GM18870 (cell line): ENCODE measurements at regions not wholly inside any gene's neighbourhood (a gene's known extent, or its start where the extent isn't known, plus 50 kb on each side); places are given as distances from the start of the nearest gene placed in this dataset.
"Not testable (repeated sequence)": the region's sequence is repeated elsewhere in the genome, so short reads cannot be mapped to it uniquely, and the experiment has no call there.

ENCODE experiments used
- ATAC-seq: cut with Tn5 transposase; IDR thresholded peaks from one replicate; pipeline ENCODE4 v1.9.1; 2021; ENCODE audit warnings: moderate library complexity; ENCODE audit not compliant: unreplicated experiment

DNA sequence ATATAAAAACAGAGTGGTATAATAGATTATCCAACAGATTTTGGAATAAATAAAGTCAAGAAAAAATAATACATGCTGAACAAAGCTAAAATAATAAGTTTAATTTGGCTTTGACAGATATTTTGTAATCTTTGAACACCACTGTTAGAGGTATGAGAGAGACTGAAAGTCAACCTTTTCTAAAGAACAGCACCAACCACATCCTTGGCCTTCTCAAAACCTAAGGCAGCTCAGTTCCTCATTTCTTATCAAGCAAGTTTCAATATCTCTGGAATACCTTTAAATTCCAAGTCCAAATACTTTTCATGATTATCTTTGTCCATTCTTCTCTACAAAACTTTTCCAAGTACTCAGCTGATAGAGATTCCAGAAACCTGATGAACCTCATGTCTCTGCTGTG is 1603.8 kb downstream of the CDH8 start:
- ATAC-seq = no peak

DNA sequence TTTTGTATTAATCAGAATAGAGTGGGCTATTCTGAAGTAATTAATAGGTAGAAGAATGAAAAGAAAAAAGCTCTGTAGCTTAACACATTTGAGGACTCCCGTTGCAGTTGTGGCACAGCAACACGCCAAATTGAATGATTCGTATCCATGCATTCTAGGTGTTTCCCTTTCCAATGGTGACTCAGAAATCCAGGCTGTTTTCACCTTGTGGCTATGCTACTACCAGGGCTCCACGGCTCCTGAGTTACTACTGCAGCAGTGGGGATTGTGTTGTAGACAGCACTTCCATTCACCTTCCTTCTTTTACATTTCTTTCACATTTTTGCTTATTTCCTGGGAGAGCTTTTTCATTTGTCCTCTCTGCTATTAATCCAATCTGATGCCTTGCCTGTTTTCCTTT is 1616.4 kb downstream of the CDH8 start:
- no peak for ATAC-seq

DNA sequence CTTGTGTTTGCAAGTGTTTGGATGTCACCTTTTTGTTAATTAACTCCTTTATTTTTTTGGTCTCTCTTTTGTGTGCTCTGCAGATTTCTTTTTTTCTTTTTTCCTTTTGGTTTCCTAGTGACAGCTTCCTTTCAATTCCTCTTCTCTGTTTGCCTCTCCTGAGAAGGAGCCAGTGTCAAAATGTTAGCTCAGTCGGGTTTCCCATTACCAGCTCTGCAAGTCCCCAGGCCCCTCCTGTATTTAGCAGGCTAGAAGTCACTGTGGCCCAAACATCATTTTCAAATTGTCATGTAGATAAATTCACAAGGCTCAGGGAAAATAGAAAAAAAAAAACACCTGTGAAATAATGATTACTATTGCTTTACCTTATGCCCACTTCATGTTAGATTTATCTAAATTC is 1621.6 kb downstream of the CDH8 start:
- no peak for ATAC-seq

DNA sequence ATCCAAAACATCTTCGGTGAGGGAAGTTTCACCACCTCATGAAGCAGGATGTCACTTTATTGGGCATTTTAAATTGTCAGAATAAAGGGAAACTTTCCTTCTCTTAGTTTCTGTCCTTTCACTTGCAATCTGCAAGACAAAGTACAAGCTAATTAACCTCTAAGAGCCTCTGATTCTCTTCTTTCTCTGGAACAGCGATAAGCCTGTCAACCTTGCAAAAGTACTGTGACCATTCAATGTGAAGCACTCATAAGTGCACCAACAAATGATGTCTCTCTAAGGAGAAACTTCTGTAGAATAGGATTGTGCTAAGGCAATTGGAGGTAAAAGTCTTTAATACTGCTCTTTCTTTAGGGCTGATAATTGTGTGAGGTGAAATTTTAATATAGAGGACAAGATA is 1622.3 kb downstream of the CDH8 start:
- ATAC-seq = no peak

DNA sequence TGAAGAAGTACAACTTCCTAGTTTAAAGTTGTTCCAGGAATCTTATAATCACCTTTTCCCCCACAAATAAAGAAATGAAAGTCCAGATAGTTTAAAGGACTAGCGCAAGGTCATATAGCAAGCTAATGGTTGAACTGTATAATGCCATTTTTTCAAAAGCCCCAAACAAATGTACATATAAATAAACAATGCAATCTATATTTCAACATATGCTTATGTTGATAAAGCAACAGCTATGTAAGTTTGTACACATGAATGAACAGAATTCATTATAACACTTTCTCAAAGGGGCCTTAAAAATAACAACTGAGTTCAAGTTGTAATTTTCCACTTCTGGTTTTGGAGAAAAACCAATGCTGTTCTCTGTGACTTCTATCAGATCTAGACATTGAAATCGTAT is 1628.6 kb downstream of the CDH8 start:
- ATAC-seq = no peak

DNA sequence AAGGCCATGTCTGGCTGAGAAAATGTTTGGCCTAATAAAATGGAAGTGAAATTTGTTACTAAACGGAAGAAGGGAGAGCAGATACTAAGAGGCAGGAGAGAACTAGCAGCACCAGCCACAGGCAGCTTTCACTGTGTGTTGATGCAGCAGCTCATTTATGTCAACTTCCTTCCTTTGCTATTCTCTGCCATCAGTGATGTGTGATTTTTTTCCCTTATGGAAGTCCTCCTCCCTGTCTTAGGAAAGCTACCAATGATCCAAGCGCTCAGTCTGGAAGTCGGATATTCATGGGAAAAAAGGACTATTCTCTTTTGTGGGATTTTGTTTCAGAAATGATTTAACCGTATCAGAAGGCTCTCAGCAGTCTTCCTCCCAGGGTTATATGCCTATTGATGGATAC is 1629.2 kb downstream of the CDH8 start:
- ATAC-seq = no peak

DNA sequence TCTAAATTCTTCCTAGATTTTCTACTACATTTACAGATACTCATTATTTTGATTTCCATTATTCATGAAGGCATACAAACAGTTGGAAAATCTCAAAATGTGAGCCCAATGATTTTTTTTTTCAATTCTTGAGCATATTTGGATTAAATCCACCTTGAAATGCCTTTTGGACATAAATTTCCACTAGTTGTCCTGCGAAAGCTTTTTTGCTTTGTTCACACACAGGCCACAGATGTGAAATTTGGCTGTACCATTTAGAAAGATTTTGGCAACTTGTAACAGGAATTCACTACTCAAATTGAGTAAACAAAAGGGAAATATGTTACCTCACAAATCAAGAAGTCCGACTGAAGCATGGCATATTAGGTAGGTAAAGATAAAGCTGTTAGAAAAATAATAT is 1631.0 kb downstream of the CDH8 start:
- ATAC-seq = no peak

DNA sequence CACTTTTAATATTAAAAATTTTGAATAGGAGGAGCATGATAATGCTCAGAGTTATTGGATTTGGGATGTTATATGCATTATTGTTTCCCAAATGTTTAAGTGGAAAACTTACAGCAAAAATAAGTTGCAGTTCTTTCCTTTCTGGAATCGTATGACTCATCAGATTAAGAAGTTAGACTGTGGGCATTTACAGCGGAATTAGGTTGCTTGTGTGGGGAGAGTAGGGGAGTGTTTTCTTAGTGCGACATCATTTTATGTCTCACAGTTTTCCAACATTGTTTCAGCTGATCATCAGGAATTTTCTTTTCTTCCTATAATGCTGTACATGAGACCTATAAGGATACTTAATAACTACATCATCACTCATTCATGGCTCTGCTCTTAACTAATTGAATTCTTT is 1631.8 kb downstream of the CDH8 start:
- ATAC-seq = no peak

DNA sequence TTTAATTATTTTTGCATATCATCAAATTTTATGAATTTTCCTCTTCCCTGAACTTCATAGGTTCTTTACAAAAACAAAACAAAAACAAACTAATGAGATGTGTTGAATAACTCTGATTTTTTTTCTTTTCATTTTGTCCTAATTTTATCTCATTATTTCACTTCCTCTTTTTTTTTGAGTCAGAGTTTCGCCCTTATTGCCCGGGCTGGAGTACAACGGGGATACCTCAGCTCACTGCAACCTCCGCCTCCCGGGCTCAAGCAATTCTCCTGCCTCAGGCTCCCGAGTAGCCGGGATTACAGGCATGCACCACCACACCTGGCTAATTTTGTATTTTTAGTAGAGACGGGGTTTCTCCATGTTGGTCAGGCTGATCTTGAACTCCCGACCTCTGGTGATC is 1633.3 kb downstream of the CDH8 start:
- ATAC-seq = not testable (repeated sequence)

DNA sequence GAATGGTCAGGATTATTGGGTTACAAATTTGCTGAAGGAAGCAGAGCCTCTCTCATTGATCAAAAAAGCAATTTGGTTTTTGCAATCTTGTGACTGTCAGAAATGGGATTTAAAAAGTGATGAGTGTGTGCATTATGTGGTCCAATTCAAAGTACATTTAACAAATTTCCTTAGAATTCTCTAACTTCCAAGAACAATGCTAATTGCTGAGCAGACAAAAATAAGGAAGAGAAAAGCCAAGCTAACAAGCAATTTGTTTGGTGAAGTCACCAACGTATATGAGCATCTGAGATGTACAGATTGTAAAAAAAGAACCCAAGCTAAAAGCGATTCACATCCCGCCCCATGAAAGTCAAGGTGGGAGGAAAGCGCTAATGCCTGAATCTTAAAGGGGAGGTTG is 1643.9 kb downstream of the CDH8 start:
- ATAC-seq = no peak

DNA sequence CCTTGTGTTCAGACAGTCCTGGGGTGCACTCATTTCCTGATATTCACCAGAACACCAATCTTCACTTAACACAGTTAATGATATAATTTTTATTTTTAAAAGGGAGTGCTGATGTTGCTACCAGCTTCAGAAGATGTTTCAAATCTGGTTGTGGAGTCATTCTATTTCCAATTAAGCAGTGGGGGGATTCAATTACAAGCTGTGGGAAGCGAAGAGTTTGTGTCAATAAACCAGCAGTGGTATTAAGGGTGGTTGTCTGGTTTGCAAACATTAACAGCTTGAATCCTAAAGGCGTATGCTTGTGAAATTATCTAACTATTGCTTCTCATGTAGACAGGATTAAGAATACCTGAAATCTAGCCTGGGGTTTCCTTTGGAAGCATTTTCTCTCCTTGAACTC is 1637.5 kb upstream of the GOT2 start:
- ATAC-seq = no peak

DNA sequence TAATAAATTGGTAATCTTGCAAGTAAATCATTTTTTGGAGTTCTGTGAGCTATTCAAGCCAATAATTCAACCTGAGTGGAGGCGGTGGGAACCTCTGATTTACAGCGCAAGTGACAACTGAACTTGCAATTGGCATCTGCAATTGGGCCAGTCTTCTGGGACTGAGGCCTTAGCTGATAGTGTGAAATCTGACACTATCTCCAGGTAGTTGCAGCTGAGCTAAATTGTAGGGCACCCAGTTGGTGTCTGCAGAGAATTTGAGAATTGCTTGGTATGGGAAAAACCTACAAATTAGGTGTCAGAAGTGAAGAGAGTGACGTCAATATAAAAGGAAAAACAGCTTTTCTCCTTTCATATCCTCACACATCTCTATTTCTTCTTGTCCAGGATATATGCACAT is 1633.6 kb upstream of the GOT2 start:
- no peak for ATAC-seq

DNA sequence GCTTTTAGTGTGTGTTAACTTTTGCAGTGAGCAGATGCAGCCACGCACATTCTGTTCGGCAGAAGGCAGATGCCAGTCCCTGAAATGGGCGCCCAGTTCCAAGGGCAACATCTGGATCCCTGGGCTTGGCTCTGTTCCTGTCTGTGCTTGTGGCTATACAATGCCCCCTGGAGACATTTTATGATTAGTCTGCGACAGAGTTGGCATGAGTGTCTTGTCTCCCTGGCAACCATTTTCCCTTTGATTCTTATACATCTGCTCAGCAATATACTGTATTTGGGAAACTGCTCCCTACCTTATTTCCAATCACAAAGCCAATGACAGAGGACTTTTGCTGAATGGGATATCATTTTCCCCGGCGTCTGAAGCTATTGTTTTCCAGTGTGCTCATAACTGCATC is 1629.5 kb upstream of the GOT2 start:
- no peak for ATAC-seq

DNA sequence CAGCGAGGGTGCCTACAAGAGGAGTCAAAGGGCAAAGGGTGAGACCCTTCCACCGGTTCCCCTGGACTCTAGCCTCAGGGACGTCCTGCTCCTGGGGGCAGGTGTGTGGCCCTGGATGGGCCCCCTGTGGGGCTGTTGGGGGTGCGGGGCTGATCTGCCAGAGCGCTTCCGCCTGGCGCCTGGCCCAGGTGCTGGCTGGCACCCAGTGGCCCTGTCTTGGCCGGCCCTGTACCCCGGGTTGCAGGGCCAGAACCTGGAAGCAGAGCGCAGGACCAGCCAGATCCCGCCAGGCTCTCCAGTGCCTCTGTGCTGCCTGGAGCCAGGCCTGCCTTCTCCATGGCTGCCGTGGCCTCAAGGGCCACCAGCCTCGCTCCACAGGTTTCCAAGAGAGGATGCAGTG is 1625.8 kb upstream of the GOT2 start:
- ATAC-seq = not testable (repeated sequence)

DNA sequence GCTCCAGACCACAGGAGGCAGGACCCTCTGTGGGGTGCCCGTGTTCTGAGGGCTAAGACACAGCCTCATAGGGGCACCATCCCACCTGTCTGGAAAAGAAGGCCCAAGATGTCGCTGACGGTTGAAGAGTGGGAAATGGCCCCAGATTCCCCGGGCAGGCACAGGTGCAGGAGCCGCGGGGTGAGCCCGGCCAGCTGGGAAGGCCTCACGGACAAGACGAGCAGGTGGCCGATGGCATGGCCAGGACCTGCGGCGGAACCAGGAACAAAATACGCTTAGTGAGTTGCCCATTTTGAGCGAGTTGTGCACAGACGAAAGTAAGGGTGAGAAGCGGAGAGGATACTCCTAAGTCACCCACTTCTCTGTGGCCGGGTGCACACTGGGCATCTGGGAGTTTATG is 1625.3 kb upstream of the GOT2 start:
- not testable (repeated sequence) for ATAC-seq

DNA sequence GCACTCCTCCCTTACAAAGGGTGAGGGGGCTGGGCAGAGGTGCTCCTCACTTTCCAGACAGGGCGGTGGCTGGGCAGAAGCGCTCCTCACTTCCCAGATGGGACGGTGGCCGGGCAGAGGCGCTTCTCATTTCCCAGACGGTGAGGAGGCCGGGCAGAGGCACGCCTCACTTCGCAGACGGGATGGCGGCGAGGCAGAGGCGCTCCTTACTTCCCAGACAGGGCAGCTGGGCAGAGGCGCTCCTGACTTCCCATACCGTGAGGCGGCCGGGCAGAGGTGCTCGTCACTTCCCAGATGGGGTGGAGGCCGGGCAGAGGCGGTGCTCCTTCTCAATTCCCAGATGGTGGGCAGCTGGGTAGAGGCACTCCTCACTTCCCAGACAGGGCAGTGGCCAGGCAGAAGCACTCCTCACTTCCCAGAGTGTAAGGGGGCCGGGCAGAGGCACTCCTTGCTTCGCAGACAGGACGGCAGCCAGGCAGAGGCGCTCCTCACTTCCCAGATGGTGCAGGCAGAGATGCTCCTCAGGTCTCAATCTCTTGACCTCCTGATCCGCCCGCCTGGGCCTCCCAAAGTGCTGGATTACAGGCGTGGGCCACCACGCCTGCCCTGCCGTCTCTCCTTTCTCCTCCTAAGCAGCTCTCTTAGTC is 1623.9 kb upstream of the GOT2 start:
- not testable (repeated sequence) for ATAC-seq

DNA sequence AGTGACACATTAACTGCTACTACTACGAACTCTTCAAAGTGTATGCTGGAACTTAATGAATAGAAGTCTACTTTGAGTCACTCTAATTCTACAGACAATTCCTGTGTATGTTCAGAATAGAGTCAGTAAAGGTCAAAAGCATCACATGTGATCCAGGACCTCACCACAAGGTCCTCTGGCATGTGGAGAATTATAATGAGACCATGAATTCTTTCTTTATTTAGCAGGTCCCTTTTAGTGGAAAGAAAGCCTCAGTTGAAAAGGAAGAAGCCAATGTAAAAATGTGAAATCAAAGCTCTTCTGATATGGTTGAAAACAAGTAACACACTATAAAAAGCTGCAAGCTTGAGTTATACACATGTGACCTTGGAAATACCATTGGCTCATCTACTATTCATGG is 1612.1 kb upstream of the GOT2 start:
- no peak for ATAC-seq

DNA sequence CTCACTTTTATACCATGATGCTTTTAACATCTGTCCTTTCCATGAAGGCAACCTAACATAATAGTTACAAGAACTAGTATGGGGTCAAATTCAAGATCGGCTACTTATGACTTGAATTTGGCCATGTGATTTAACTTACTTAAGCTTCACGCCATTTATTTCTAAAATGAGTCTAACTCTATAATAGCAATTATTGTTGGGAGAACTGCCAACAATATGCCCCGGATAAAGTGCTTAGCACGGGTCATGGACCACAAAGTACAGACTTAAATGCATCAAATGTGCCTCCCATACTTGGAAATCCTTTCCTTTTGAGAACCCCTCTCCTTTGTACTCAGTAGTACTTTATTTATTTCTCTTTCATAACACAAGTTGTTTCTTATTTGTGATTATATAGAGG is 1603.6 kb upstream of the GOT2 start:
- ATAC-seq = no peak

DNA sequence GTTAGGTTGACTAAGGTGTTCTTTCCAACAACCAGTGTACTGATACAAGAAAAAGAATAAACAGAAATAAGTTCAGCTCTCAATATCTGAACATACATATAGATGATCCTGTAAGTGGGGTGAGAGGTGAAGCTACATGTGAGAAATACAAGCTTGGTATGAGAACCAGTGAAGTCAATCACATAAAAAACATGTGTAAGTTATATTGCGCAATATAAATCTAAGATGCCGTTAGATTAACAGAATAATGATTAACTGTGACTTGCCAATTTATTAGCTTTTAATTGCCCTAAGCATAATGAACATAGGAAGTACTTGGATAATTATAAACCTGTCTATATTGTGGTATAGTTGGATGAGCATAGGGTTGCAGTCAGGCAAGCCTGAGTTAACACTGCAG is 1597.1 kb upstream of the GOT2 start:
- no peak for ATAC-seq

DNA sequence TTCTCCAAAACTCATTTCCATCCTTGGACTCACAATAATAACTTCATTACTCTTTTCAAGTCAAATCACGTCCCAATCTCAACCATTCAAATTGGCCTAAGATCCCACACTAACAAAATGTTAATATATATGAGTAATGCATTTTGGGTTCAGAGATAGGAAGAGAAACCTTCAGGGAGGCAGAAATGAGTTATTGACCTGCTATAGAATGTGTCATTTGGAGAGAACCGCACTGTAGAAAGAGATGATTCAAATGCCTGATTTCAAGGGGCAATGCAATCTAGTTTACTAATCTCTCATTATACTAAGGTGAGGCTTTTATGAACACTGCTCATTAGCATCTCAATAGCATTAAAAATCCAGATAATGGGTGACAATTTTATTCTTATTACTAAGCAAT is 1595.0 kb upstream of the GOT2 start:
- ATAC-seq = no peak

DNA sequence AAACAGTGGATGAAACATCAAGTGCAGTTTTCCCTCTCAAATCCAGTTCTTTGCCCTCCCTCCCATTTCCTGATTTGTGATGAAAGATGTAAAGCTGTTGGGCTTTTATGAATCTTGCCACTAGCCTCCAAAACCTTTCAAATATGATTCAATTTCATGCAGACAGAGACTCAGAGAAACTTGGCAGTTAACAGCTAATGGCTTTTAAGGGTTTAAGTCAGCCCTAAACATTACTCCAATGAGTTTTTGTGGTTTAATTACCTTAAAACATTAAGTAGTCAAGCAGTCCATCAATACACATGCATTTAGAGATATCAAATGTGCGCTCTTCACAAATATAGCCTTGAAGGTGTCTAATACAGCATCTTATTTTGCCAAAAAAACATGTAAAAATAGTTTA is 1594.0 kb upstream of the GOT2 start:
- no peak for ATAC-seq

DNA sequence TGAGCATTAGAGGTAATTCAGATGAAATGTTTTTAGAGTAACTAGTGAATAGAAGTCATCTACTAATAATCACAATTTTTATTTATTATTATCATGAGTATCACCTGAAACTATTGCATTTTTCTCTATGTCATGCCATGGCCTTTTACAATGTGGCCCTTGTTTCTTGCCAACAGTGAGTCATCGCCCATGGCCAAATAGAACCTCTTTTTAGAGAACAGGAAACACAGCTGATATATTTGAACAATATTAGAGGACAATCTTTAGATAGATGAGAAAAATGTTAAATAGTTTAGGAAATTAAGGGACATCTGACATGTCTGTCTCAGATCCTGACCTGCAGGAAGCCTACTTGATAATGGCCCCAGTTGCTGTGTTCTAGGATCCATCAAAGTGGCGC is 1584.4 kb upstream of the GOT2 start:
- no peak for ATAC-seq

DNA sequence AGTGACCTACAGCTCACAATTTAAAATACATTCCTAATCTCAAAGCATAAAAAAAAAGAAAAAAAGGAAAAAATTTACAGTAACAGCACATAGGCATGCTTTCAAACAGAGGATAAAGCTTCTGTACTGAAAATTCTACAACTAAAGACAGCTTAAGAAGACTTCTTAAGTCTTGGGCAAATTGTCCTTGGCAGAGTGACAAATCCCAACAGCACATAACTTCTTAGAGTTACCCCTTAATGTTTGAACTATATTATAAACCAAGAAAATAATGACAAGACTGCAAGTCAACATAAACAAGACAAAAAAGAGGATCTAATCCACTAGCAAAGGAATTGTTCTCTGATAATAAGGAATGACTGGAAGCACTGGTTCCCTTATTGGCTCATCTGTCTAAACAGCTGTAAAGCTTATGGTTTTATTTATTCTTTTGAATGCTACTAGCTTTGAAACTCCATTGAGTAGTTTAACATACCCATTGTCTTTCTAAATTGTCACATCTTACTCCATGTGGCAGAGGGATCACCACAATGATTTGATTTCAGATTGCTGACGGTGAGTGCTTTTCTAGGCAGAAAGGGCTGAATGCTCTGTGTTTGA is 1576.8 kb upstream of the GOT2 start:
- ATAC-seq = no peak
